K562 (cell line): ENCODE measurements at regions not wholly inside any gene's neighbourhood (a gene's known extent, or its start where the extent isn't known, plus 50 kb on each side); places are given as distances from the start of the nearest gene placed in this dataset.

Source experiments
- ATF1 ChIP-seq, 2 experiments: fragments of 450-650 bp in 1 of 2; IDR thresholded peaks; 2 replicates each; pipeline ENCODE4 v1.6.1; 2016; ENCODE audit warnings: missing compliant biosample characterization in 1 of 2, missing genetic modification characterization in 1 of 2
- IRF2 ChIP-seq: sonication (generic); formaldehyde crosslinking; IDR thresholded peaks from 2 replicates; pipeline ENCODE4 v1.8.1; 2022; ENCODE audit warnings: mild to moderate bottlenecking, missing genetic modification reagents
- POLR2AphosphoS5 ChIP-seq: IDR thresholded peaks from 2 replicates; pipeline ENCODE4 v1.6.1; 2011; ENCODE audit warnings: mild to moderate bottlenecking, low read depth, low read length, moderate library complexity; ENCODE audit not compliant: control insufficient read depth, insufficient read depth
- RUNX1 ChIP-seq: sonication (generic); IDR thresholded peaks from 2 replicates; pipeline ENCODE4 v1.6.1; 2016; ENCODE audit warnings: antibody characterized with exemption, low read depth
- SMC3 ChIP-seq: conservative IDR thresholded peaks from 2 replicates; pipeline ENCODE4 v1.6.1; 2011; ENCODE audit warnings: low read depth, low read length, improper control_type of control experiment; ENCODE audit not compliant: insufficient read depth
- TAF1 ChIP-seq: IDR thresholded peaks from 2 replicates; pipeline ENCODE4 v1.6.1; 2011; ENCODE audit warnings: mild to moderate bottlenecking, low read length, moderate library complexity; ENCODE audit not compliant: insufficient read depth, control insufficient read depth, severe bottlenecking; ENCODE audit errors: extremely low read depth
- ZFP30 ChIP-seq: fragments of 250-450 bp; sonication (Bioruptor Pico); IDR thresholded peaks from 2 replicates; pipeline ENCODE4 v1.8.0; 2022; ENCODE audit warnings: moderate library complexity, mild to moderate bottlenecking, inconsistent platforms, borderline replicate concordance
- ZNF133 ChIP-seq: fragments of 250-450 bp; sonication (Bioruptor Pico); IDR thresholded peaks from 2 replicates; pipeline ENCODE4 v1.4.0; 2020; ENCODE audit warnings: mild to moderate bottlenecking
- ZNF274 ChIP-seq: IDR thresholded peaks from 2 replicates; pipeline ENCODE4 v1.6.1; 2011; ENCODE audit warnings: low read depth, mild to moderate bottlenecking, low read length, moderate library complexity, borderline replicate concordance
- TF ChIP-seq, protein P1 (sequence below), 3 experiments: fragments of 200-800 bp in 1 of 3; sonication (Bioruptor generic) in 1 of 3; sonication (generic) in 1 of 3; formaldehyde crosslinking in 1 of 3; IDR thresholded peaks; 2 replicates each; pipeline versions ENCODE4 v1.6.1 to v1.8.0; 2016 to 2022; ENCODE audit warnings: mild to moderate bottlenecking in 2 of 3, missing compliant biosample characterization in 2 of 3, missing genetic modification characterization in 2 of 3, missing genetic modification reagents in 1 of 3
- TF ChIP-seq, protein P2 (sequence below): IDR thresholded peaks from 3 replicates; pipeline ENCODE4 v1.6.1; 2011; ENCODE audit warnings: borderline replicate concordance, mild to moderate bottlenecking, moderate library complexity; ENCODE audit not compliant: insufficient read length; ENCODE audit errors: extremely low read depth
- TF ChIP-seq, protein P3 (sequence below): sonication (generic); formaldehyde crosslinking; IDR thresholded peaks from 2 replicates; pipeline ENCODE4 v1.9.0; 2022; ENCODE audit warnings: mild to moderate bottlenecking, missing genetic modification reagents

DNA sequence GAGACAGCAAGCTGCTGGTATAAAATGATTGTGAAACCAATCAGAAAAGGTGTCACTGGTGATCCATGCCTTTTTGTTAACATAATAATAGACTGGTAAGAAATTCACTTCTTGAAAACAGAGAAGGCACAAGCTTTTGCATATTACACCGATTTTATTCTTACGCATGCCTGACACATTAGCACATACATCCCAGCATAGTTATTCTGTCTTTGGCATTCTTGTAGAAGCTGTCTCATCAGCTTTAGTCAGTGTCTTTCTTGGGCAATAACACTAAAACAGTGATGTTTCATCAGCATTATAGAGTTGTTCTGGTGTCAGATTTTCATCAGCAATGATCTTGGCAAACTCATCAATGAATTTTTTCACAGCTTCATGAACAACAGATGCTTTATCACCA, 283.4 kb upstream of the TMTC1 start:
- TF ChIP-seq ZFP30 (no peak), SMC3 (no peak), POLR2AphosphoS5 (no peak), ZNF133 (no peak), IRF2 (no peak), TAF1 (no peak), RUNX1 (no peak), ZNF274 (no peak), ATF1 (CRISPR knock-in tag; IDR thresholded peaks at IDR 0.05) (no peak), ATF1 (tag; IDR thresholded peaks at IDR 0.05) (no peak)
- TF ChIP-seq, protein P1, sequence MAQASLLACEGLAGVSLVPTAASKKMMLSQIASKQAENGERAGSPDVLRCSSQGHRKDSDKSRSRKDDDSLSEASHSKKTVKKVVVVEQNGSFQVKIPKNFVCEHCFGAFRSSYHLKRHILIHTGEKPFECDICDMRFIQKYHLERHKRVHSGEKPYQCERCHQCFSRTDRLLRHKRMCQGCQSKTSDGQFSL (CRISPR knock-in tag; IDR thresholded peaks at IDR 0.05) = no peak
- TF ChIP-seq, protein P1 (tag; IDR thresholded peaks at IDR 0.05) = no peak
- TF ChIP-seq, protein P2, sequence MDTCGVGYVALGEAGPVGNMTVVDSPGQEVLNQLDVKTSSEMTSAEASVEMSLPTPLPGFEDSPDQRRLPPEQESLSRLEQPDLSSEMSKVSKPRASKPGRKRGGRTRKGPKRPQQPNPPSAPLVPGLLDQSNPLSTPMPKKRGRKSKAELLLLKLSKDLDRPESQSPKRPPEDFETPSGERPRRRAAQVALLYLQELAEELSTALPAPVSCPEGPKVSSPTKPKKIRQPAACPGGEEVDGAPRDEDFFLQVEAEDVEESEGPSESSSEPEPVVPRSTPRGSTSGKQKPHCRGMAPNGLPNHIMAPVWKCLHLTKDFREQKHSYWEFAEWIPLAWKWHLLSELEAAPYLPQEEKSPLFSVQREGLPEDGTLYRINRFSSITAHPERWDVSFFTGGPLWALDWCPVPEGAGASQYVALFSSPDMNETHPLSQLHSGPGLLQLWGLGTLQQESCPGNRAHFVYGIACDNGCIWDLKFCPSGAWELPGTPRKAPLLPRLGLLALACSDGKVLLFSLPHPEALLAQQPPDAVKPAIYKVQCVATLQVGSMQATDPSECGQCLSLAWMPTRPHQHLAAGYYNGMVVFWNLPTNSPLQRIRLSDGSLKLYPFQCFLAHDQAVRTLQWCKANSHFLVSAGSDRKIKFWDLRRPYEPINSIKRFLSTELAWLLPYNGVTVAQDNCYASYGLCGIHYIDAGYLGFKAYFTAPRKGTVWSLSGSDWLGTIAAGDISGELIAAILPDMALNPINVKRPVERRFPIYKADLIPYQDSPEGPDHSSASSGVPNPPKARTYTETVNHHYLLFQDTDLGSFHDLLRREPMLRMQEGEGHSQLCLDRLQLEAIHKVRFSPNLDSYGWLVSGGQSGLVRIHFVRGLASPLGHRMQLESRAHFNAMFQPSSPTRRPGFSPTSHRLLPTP = no peak
- TF ChIP-seq, protein P3, sequence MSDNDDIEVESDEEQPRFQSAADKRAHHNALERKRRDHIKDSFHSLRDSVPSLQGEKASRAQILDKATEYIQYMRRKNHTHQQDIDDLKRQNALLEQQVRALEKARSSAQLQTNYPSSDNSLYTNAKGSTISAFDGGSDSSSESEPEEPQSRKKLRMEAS (CRISPR knock-in tag) = no peak
